ENCODE measurements at regions not wholly inside any gene's neighbourhood (a gene's known extent, or its start where the extent isn't known, plus 50 kb on each side); places are given as distances from the start of the nearest gene placed in this dataset.
"Not testable (repeated sequence)": the region's sequence is repeated elsewhere in the genome, so short reads cannot be mapped to it uniquely, and the experiment has no call there.

GRCh38 chr2:58609326-58609725 lies 368.2 kb upstream of the FANCL start:
- DNase-seq (ENCODE audit: low read depth), result no peak

DNA sequence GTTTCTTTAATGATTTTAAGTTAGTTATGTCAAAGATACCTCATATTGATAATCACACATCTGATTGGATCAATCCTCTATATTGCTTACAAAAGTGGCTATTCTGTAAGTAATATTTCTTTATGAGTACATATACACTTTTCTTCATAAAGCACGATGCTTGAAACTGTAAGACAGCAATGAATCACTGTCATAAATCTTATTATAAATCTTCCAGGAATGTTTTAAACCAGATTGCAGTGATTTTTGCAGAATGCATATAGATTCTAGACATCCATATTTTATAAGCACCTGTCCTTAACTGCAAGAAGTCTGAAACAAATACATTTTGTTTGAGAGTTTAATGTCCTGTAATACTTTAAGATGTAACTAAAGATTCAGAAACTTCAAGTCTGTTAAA lies 367.0 kb upstream of the FANCL start:
- DNase-seq (ENCODE audit: low read depth), result no peak

DNA sequence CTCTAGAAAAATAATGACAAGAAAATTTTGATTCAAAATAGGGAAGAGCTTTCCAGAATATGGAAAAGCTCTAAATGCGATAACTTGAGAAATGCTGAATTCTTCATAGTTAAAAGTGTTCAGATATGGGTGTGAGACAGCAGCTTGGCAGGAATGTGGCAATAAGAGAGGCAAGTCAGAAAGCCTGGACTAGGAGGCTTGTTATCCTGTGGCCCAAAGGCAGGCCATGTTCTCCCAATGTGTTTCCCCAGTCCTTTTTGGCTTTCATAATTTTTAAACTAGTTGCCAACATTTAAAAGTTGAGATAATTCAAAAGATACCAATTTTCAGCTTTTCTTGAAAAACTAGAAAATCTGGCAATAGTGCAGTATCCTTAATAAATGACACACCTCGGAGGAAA lies 366.3 kb upstream of the FANCL start:
- no peak for DNase-seq (ENCODE audit: low read depth)

- DNase-seq (ENCODE audit: low read depth), result no peak
These were observed 365.7 kb upstream of the FANCL start for GRCh38 chr2:58606799-58607198.

DNA sequence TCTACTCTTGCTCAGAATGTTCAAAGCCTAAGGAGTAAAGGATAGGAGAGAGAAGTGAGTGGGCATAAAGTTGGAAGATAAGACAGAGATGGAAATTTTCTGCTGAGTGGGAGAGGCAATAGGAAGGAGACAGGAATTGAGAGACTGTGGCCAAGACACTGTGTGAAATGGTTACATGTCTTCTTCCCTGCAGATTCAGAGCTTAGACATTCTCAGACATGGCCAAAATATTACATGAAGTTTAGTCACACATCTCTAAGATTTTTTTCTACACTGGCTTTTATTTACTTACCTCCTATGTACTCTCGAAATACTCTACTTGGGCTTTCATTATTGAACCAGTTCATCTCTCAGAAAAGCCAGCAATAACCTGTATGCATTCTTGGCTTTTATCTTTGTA lies 363.0 kb upstream of the FANCL start:
- no peak for DNase-seq (ENCODE audit: low read depth)

DNA sequence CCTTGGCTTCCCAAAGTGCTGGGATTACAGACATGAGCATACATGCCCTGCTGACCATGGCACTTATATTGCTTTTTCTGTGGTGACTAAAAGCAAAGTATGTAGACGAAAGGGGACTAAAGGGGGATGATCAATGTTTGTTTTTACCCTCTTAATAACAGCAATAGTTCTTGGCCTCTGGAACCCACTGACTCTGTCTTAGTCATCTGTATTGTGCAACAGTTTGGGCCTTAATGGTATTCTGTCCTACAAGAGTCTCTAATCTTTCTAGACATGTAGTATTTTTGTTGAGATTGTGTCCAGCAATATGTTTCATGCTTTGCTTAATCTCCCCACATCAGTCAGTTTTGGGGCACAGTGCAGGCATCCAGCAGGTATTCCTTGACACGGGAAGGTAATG lies 359.9 kb upstream of the FANCL start:
- DNase-seq (ENCODE audit: low read depth), result peak; percentile 20

DNA sequence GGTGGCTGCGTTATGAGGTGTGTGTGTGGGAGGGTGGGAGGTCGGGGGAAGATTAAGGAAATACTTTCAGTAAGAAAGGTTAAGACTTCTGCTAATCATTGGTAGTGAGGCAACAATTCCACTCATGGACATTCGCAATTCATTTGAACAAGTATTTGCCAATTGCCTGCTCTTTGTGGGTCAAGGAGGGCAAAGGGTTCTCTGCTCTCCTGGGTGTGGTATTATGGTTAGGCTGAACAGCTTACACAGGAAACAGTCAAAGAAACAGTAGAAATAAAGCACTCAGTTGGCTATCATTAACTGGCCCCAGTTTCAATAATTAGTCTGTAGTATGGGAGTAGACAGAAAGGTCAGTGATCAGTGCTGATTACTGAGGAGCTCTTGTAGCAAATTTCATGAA lies 357.0 kb upstream of the FANCL start:
- DNase-seq (ENCODE audit: low read depth), result no peak

DNA sequence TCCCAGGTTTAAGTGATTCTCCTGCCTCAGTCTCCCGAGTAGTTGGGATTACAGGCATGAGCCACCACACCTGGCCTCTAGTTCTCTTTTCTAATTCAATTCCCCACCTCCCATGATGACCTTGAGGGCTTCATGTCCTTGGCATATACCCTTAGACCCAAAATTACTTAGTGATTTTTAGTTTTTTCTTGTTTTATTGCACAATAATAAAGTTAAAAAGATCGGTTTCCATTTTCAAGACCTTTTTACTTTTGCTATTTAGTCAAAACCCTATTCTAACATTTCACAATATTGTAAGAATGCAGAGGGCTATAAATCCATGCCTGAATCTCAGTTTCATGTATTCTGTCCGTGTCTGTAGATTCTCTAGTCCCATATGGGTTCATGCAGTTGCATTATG lies 354.6 kb upstream of the FANCL start:
- DNase-seq (ENCODE audit: low read depth), result no peak

DNA sequence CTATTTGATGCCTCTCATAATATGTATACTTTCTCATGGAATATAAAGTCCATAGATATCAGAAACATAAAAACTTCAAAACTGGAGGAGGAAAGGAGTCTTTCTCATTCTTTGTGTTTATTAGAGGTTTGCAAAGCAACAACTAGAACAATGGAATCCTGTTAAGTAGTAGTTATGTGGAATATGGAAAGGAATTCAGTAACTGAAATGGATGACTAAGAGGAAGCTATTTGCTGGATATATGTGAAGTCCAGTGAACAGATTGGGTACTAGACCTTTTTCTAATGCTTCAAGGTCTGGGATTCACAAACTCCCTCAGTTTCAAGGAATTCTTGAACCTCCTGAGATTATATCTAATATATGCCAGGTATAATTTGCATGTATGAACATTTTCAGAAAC lies 353.6 kb upstream of the FANCL start:
- DNase-seq (ENCODE audit: low read depth), result no peak

DNA sequence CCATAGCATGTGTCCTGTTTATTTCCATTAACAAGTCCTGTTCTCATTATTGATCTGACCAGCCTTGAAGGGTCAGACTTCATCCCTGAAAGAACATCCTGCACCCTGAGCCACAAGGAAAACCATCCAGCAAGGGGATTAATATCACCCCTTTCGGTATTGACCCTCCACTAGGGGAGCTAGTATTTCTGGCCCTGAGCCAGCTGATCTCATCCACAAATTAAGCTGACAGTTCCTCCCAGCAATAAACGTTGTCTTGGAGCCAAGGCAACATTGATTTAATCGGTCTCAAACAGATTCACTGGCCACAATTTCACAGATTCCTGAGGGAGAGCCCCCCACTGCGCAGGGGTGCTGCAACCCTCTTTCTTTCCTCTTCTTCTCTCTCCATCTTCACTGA lies 353.1 kb upstream of the FANCL start:
- DNase-seq (ENCODE audit: low read depth), result no peak

DNA sequence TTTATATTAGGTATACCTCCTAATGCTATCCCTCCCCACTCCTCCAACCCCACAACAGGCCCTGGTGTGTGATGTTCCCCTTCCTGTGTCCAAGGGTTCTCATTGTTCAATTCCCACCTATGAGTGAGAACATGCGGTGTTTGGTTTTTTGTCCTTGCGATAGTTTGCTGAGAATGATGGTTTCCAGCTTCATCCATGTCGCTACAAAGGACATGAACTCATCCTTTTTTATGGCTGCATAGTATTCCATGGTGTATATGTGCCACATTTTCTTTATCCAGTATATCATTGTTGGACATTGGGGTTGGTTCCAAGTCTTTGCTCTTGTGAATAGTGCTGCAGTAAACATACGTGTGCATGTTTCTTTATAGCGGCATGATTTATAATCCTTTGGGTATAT lies 345.1 kb upstream of the FANCL start:
- DNase-seq (ENCODE audit: low read depth), result not testable (repeated sequence)

- no peak for DNase-seq (ENCODE audit: low read depth)
These were observed 344.1 kb upstream of the FANCL start for GRCh38 chr2:58585233-58585632.

DNA sequence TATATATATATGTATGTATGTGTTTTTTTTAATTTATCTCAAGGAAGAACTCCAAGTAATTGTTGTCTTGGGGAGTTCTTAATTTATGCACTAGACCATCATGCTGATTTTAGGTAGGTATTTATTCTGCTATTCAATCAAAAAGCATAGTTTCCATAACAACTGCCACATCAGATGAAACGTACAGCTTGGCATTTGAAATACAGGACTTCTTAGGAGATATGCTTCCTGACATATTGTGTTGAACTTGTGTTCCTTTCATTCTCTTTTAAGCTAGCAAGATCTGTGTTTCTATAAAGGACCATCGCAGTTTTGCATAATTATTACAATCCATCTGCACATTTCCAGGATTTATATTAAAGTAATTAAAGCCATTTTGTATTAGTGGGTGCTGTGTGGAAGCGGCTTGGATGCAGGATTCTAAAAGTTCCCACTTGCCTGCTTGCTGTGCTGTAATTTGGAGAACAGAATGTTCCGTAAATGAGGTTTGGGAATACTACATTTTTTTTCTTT lies 343.5 kb upstream of the FANCL start:
- no peak for DNase-seq (ENCODE audit: low read depth)

DNA sequence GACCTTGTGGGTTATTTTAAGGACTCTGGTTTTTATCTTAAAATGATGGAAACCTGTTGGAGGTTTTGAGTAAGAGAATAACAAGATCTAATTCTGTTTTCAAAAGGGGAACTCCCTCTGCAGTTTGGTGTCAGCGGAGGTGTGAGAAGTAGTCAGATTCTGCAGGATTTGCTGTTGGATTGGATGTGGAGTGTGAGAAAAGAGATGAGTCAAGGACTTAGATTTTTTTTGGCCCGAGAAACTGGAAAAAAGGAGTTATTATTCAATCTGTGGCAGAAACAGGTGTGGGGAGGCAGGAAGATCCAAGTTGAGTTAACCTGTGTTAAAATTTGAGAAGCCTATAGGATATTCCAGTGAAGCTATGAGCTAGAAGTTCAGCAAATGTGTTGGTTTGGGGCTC lies 337.2 kb upstream of the FANCL start:
- DNase-seq (ENCODE audit: low read depth), result no peak

DNA sequence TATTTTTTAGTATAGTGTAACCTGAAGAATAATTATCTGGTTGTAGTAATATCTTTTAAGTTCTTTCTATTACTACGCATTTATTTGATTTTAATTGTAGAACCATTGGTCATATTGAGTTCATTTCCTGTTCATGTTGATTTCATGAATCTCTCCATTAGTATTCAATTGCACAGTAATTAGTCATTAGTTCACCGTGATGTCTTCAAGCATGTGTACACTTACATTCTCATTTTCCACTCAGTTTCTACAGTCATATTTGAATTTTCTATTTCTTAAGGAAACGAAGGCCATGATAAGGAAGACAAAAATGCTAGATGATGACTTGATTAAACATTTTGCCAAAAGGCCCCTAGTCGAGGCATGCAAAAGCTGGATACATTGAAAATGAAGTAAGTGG lies 333.7 kb upstream of the FANCL start:
- DNase-seq (ENCODE audit: low read depth), result no peak

DNA sequence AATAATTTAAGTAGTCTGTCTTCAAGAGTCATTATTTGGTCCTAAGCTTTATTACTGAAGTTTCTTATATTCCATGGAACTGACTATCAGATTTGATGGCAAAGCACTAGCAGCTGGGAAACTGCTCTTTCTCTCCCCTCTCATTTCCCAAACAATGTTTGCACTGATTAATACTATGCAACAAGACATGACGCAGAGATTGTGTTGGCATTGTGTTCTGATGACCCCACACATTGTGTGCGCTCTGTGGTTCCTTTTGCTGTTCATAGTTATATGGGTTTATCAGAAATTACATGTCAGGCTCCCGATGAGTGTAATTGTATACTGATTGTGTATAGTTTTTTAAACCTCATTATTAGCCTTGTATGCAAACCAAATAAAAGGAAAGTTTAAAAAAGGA lies 331.6 kb upstream of the FANCL start:
- no peak for DNase-seq (ENCODE audit: low read depth)

DNA sequence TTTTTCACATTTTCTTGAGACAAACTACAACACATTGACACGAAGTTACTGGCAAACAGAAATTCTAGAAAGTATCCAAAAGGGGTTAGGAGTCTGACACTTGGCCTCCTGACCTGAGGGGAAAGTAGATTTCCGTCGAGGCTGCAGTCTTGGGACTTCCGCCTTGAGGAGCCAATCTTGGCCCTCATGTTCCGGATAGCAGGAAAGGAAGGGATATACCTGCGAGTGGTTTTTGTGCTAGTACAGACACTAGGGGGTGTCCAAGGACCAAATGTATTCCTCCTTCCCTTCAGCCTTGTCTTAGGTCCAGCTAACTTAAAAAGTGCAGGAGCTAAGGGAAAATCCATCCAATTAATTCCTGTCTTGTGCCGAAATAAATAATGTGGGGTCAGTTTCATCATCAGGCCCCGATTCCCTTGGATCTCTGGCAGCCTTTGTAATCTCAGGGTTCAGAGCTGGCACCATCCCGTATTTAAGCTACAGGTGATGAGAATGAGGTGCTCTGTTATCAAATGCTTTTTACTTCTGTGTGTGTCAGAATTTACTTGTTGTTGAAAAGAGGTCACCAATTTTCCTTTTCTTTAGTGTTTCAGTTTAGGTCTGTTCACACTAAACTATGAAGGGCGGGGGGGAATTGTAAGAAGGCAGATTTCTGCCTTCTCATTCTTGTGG lies 330.2 kb upstream of the FANCL start:
- peak; percentile 41 for DNase-seq (ENCODE audit: low read depth)

- no peak for DNase-seq (ENCODE audit: low read depth)
These were observed 328.5 kb upstream of the FANCL start for GRCh38 chr2:58569475-58570185.

GRCh38 chr2:58568901-58569300 lies 327.8 kb upstream of the FANCL start:
- DNase-seq (ENCODE audit: low read depth), result no peak

GRCh38 chr2:58562276-58562675 lies 321.2 kb upstream of the FANCL start:
- no peak for DNase-seq (ENCODE audit: low read depth)

GRCh38 chr2:58560531-58560930 lies 319.4 kb upstream of the FANCL start:
- no peak for DNase-seq (ENCODE audit: low read depth)

DNA sequence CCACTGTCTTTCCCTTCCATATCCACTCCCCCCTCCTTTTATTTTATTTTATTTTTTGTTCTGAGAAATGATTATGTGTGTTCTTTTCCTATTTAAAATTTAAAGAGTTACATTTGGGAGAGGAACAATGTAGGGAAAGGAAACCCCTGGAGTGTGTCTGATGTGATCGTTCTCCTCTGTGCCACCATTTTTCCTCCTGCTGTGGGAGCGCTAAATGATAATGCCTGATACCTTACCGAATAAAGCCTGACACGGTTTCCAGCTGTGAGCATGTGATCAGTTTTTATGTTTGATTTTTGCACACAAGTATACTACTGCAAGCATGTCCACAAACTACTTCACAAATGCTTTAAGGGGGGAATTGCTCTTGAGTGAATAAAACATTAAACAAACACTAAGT lies 317.8 kb upstream of the FANCL start:
- DNase-seq (ENCODE audit: low read depth), result no peak

DNA sequence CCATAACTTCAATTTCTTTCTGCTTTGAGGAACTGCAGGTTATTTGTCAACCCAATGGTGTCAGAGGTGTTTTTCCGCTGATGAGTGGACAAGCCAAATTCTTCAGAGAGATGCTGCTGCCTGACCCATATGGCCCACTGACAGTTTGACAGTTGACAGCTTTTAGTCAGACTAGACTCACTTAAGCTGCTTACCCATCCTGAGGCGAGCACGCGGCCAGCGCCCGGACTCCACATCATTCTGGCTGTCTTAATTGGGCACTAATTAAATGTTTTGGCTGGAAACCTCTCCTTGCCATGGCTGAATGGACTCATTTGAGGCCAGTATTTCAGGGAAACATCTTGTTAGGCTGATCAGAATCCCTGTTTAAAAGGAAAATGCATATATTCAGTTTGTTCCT lies 316.1 kb upstream of the FANCL start:
- no peak for DNase-seq (ENCODE audit: low read depth)

GRCh38 chr2:58553937-58554336 lies 312.8 kb upstream of the FANCL start:
- DNase-seq (ENCODE audit: low read depth), result no peak
